Activated naive CD8-positive, alpha-beta T cell treated with anti-CD3 and anti-CD28 coated beads for 36 hours (primary cell): ENCODE measurements at regions not wholly inside any gene's neighbourhood (a gene's known extent, or its start where the extent isn't known, plus 50 kb on each side); places are given as distances from the start of the nearest gene placed in this dataset.

Experiments used
- DNase-seq: peaks from one replicate; pipeline ENCODE4 v3.0.0; 2021
- H3K27ac Mint-ChIP-seq: one replicate; pipeline ENCODE4 v1.8.0; 2022; ENCODE audit warnings: mild to moderate bottlenecking, moderate library complexity, mixed read lengths
- H3K27me3 Mint-ChIP-seq: one replicate; pipeline ENCODE4 v1.8.0; 2022; ENCODE audit warnings: mild to moderate bottlenecking, mixed read lengths
- H3K36me3 Mint-ChIP-seq: one replicate; pipeline ENCODE4 v1.8.0; 2021; ENCODE audit warnings: mild to moderate bottlenecking, mixed read lengths
- H3K4me1 Mint-ChIP-seq: one replicate; pipeline ENCODE4 v1.8.0; 2021; ENCODE audit warnings: mixed read lengths
- H3K4me3 Mint-ChIP-seq: one replicate; pipeline ENCODE4 v1.8.0; 2022; ENCODE audit warnings: mild to moderate bottlenecking, moderate library complexity, mixed read lengths
- H3K9me3 Mint-ChIP-seq: one replicate; pipeline ENCODE4 v1.8.0; 2022; ENCODE audit warnings: mixed read lengths

DNA sequence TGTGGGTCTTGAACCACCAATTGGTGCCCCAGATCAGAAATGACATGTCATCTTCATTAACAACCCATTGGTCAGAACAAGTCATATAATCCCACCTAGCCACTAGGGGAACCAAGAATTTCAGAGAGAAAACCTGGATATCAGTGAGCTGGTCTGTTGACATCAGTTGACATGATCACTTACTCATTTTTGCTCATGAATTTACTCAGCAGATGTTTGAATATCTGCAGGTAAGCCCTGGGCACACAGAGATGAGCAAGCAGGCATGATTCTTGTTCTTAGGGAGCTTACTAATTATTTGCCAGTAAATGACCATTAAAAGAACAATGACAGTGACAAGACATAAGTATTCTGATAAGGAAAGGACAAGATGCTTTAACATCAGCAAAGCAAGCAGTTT lies 64.3 kb upstream of the PLCL2 start:
- H3K4me1 Mint-ChIP-seq: peaks cover 16% of the 10 kb centered on the region
- H3K4me3 Mint-ChIP-seq: no peak overlapping the region
- peaks cover 4% of the 10 kb centered on the region for H3K9me3 Mint-ChIP-seq
- H3K36me3 Mint-ChIP-seq: no peaks in the 10 kb centered on the region
- no peak overlapping the region for H3K27ac Mint-ChIP-seq
- no peak for DNase-seq
- H3K27me3 Mint-ChIP-seq: no peaks in the 10 kb centered on the region

DNA sequence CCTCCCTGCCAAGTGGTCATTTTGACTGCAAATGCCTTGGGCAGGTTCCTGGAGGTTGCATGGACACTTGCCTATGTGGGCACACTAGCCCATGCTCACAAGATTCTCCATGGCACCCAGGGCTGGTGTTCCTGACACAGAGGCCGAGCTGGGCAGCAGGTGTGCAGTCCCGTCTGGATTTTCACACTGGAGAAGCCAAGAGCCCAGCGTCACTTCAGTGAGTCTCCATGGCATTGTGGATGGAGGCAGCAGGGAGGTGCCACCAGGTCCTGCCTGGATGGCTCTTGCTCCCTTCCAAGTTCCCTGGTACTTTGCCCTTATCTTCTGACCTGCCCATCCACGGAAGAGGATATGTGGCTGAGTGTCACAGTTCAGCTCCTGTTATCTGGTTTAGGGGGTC lies 63.7 kb upstream of the PLCL2 start:
- no peak for DNase-seq
- Mint-ChIP-seq H3K9me3 (peaks cover 4% of the 10 kb centered on the region), H3K27ac (no peak overlapping the region), H3K36me3 (no peaks in the 10 kb centered on the region), H3K27me3 (no peaks in the 10 kb centered on the region), H3K4me1 (peaks cover 16% of the 10 kb centered on the region), H3K4me3 (no peak overlapping the region)

DNA sequence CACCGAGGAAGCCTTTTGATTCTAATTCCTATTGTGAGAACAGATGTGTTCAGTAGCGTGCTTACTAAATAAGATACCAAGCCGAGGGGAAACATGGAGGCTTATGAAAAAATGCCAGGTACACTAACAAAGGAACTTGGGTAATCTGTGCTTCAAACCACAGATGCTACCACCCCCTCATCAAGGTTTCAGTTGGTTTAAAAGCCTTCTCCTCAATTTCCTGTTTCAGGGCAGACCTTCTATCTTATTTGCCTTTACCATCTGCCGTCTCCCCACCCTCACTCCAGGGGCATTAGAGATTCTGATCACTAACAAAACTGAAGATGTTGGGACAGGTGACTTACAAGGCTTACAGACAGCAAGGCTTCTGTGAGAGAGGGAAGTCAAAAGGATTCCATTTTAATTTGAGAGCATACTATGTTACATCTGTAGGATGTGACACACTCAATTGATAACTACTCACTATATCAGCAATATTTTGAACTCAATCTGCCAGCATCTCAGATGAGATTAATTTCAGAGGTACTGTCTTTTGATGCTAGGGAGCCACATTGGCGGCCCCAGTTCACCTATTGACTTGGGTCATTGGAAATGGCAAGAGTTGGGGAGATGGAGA lies 60.6 kb upstream of the PLCL2 start:
- Mint-ChIP-seq H3K36me3 (no peaks in the 10 kb centered on the region), H3K27ac (peak overlapping the region; percentile 73), H3K4me1 (peaks cover 27% of the 10 kb centered on the region), H3K4me3 (no peak overlapping the region), H3K27me3 (no peaks in the 10 kb centered on the region), H3K9me3 (peaks cover 3% of the 10 kb centered on the region)
- DNase-seq: peak; percentile 25

DNA sequence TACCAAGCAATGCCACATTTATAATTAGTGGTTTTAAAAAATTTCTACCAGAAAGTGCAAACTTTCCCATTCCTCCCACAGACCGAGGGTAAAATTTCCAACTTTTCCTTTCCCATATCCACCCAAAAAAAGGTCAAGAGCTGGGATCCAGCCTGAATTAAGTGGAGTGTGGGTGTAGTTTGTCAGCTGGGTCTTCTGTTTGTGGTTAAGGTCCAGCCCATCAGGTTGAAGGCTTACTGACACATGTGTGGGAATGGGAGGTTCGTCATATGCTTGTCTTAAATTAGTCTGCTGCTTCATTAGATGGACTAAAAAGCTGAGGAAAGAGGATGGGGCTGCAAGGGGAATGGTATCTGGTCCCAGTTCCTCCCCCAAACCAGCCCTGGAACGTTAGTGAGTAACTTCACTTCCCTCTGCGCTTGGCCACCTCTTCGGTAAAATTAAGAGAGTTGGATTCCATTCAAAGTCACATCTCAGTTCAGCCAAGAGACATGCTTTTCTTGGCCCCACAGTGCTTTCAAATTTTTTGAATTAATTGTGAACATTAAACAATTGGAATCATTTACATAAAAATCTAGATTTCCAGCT lies 59.0 kb upstream of the PLCL2 start:
- H3K9me3 Mint-ChIP-seq: peaks cover 3% of the 10 kb centered on the region
- no peak for DNase-seq
- H3K27me3 Mint-ChIP-seq: no peaks in the 10 kb centered on the region
- no peaks in the 10 kb centered on the region for H3K36me3 Mint-ChIP-seq
- H3K4me3 Mint-ChIP-seq: no peak overlapping the region
- H3K27ac Mint-ChIP-seq: no peak overlapping the region
- peaks cover 29% of the 10 kb centered on the region for H3K4me1 Mint-ChIP-seq

DNA sequence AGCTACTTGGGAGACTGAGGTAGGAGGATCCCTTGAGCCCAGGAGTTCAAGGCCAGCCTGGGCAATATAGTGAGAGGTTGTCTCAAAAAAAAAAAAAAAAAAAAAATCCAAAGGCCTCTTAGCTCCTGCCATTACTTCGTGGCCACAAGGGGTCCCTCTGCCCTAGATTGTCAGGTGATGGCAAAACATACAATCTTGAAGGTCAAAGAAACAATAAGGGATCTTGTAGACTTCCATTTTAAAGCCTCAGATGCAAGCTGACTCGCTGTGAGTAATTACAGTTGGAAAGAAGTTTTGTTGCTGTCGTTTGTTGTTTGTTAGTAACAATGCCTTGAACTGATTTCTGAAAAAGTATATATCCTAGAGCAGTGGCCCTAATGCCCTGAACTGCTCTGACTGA lies 55.9 kb upstream of the PLCL2 start:
- Mint-ChIP-seq H3K27ac (no peak overlapping the region), H3K4me1 (peaks cover 24% of the 10 kb centered on the region), H3K36me3 (no peaks in the 10 kb centered on the region), H3K9me3 (peaks cover 2% of the 10 kb centered on the region), H3K27me3 (no peaks in the 10 kb centered on the region), H3K4me3 (no peak overlapping the region)
- peak; percentile 45 for DNase-seq

DNA sequence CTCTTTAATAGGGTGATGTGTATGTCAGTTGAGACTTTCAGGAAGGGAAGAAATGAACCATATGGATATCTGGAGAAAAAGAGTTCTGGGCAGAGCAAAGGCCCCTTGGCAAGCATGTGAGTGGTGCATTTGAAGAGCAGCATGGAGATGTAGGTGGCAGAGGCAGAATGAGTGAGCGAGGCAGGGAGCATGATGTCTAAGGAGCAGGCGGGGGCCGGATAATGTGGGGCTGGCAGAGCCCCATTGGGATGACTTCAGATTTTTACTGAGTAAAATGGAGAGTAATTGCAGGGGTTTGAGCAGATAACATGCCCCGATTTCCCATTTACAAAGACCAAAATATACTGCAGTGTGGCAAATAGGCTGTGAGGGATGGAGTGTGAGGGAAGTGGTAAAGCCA lies 52.9 kb upstream of the PLCL2 start:
- Mint-ChIP-seq H3K27ac (no peak overlapping the region), H3K27me3 (no peaks in the 10 kb centered on the region), H3K9me3 (peaks cover 2% of the 10 kb centered on the region), H3K36me3 (no peaks in the 10 kb centered on the region), H3K4me1 (peaks cover 12% of the 10 kb centered on the region), H3K4me3 (no peak overlapping the region)
- no peak for DNase-seq

DNA sequence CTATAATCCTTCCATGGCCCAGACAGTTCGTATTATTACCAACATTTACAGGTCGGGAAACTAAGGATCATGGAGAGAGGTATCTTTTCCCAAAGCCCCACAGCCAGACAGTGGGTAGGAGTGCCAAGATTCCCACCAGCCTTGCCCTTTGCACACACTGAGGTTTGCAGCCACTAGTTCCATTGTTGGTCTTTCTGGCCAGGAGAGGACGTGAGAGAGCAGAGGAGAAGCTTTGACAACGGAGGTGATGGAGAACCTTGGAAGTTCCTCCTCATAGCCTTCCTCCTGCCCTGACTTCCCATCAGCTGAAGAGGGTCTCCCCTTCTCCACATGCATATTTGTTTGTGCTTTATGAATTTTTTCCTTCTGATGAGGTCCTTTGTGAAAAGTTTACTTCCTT lies 50.5 kb upstream of the PLCL2 start:
- no peak for DNase-seq
- no peak overlapping the region for H3K27ac Mint-ChIP-seq
- H3K36me3 Mint-ChIP-seq: no peaks in the 10 kb centered on the region
- no peak overlapping the region for H3K4me3 Mint-ChIP-seq
- peaks cover 22% of the 10 kb centered on the region for H3K4me1 Mint-ChIP-seq
- H3K9me3 Mint-ChIP-seq: peaks cover under 1% of the 10 kb centered on the region
- no peaks in the 10 kb centered on the region for H3K27me3 Mint-ChIP-seq

DNA sequence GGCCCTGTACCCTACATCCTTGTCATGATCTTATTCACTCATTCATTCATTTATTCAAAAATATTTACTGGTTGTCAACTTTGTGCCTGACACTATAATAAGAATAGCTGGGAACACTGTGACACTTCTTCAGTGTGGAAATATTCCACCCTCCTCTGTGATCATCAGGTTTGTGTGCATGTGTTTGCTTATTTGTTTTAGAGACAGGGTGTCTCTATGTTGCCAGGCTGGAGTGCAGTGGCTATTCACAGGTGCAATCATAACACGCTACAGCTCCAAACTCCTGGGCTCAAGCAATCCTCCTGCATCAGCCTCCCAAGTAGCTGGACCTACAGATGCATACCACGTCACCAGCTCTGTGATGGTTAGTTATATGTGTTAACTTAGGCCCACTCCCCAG lies 50.0 kb upstream of the PLCL2 start:
- DNase-seq: no peak
- Mint-ChIP-seq H3K4me3 (no peak overlapping the region), H3K36me3 (no peaks in the 10 kb centered on the region), H3K27me3 (no peaks in the 10 kb centered on the region), H3K4me1 (peaks cover 26% of the 10 kb centered on the region), H3K9me3 (no peaks in the 10 kb centered on the region), H3K27ac (no peak overlapping the region)
